GM23248 (cell line): ENCODE measurements at regions not wholly inside any gene's neighbourhood (a gene's known extent, or its start where the extent isn't known, plus 50 kb on each side); places are given as distances from the start of the nearest gene placed in this dataset.
"Not testable (repeated sequence)": the region's sequence is repeated elsewhere in the genome, so short reads cannot be mapped to it uniquely, and the experiment has no call there.

Experiments used
- DNase-seq: peaks from one replicate; pipeline ENCODE4 v3.0.0-alpha.2; 2015
- H2AFZ ChIP-seq: fragments of 200-600 bp; sonication (generic); 2 replicates; pipeline ENCODE4 v1.6.1; 2016; ENCODE audit warnings: antibody characterized with exemption
- H3F3A ChIP-seq: fragments of 200-600 bp; sonication (generic); 2 replicates; pipeline ENCODE4 v1.6.1; 2016; ENCODE audit warnings: mild to moderate bottlenecking, antibody characterized with exemption, mixed run types; ENCODE audit not compliant: insufficient read depth
- H3K27ac ChIP-seq: fragments of 200-600 bp; sonication (generic); 2 replicates; pipeline ENCODE4 v1.5.1; 2016; ENCODE audit warnings: mild to moderate bottlenecking
- H3K27me3 ChIP-seq: fragments of 200-600 bp; sonication (generic); replicated peaks from 2 replicates; pipeline ENCODE4 v1.6.1; 2016; ENCODE audit warnings: mild to moderate bottlenecking; ENCODE audit not compliant: insufficient read depth
- H3K36me3 ChIP-seq: fragments of 200-600 bp; sonication (generic); 2 replicates; pipeline ENCODE4 v1.6.1; 2016; ENCODE audit warnings: low read depth, mild to moderate bottlenecking
- H3K4me1 ChIP-seq: fragments of 200-600 bp; sonication (generic); 2 replicates; pipeline ENCODE4 v1.6.1; 2016; ENCODE audit warnings: mild to moderate bottlenecking; ENCODE audit not compliant: insufficient read depth
- H3K4me2 ChIP-seq: fragments of 200-600 bp; sonication (generic); one replicate; pipeline ENCODE4 v1.6.1; 2016; ENCODE audit warnings: mild to moderate bottlenecking; ENCODE audit not compliant: unreplicated experiment
- H3K4me3 ChIP-seq: fragments of 200-600 bp; sonication (generic); 2 replicates; pipeline ENCODE4 v1.5.1; 2016; ENCODE audit warnings: mild to moderate bottlenecking
- H3K79me2 ChIP-seq: fragments of 200-600 bp; sonication (generic); 2 replicates; pipeline ENCODE4 v1.6.1; 2016; ENCODE audit warnings: mild to moderate bottlenecking; ENCODE audit not compliant: insufficient read depth
- H3K9ac ChIP-seq: fragments of 200-600 bp; sonication (generic); 2 replicates; pipeline ENCODE4 v1.6.1; 2016; ENCODE audit warnings: mild to moderate bottlenecking
- H3K9me2 ChIP-seq: fragments of 200-600 bp; sonication (generic); 2 replicates; pipeline ENCODE4 v1.6.1; 2016; ENCODE audit warnings: mixed run types, mild to moderate bottlenecking, moderate library complexity; ENCODE audit not compliant: insufficient read depth
- H3K9me3 ChIP-seq: fragments of 200-600 bp; sonication (generic); one replicate; pipeline ENCODE4 v1.6.1; 2017; ENCODE audit warnings: low read depth
- H4K20me1 ChIP-seq: fragments of 200-600 bp; sonication (generic); 2 replicates; pipeline ENCODE4 v1.6.0; 2016; ENCODE audit not compliant: insufficient read depth
- EZH2 ChIP-seq: fragments of 200-600 bp; sonication (generic); IDR thresholded peaks from 2 replicates; pipeline ENCODE4 v1.6.1; 2018; ENCODE audit warnings: antibody characterized with exemption, mild to moderate bottlenecking; ENCODE audit not compliant: insufficient read depth, poor library complexity, severe bottlenecking
- EZH2phosphoT487 ChIP-seq: fragments of 200-600 bp; sonication (generic); IDR thresholded peaks from 2 replicates; pipeline ENCODE4 v1.6.1; 2018; ENCODE audit warnings: antibody characterized with exemption, moderate library complexity, mild to moderate bottlenecking, low read depth; ENCODE audit not compliant: insufficient read depth
- WGBS, 2 experiments: methylation state at CpG; one replicate each; pipeline ENCODE4 v1.1.6; 2015 to 2017; ENCODE audit warnings: low lambda C conversion rate in 2 of 2, low coverage in 1 of 2; ENCODE audit errors: missing lambda C conversion rate in 2 of 2; 5-methylcytosine and 5-hydroxymethylcytosine counted together
- in situ Hi-C: fragments of 300-500 bp; cut with MboI; formaldehyde crosslinking; loops from 2 replicates; pipeline ENCODE4 v1.15.0; 2020

DNA sequence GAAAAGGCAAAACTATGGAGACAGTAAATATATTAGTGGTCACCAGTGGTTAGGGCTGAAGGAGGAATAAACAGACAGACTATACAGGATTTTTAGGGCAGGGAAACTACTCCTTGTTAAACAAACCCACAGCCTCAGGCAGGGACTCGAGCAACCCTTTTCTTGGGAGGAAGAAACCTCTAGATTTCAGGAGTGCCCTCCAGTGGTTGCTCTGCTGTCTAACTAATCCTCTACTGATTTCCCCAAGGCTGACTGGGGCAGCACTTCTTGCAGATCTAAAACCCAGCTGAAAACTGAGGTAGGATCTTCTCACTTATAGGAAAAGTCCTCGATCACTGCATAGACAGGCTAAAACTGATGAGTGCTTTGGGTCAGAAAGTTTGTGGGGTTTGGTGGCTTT, 176.8 kb downstream of the ISOC1 start:
- H3K4me3 ChIP-seq = no peak overlapping the region
- H3K9ac ChIP-seq = no peak overlapping the region
- DNase-seq = no peak
- no peaks in the 10 kb centered on the region for H3K9me2 ChIP-seq
- H3K9me3 ChIP-seq = no peaks in the 10 kb centered on the region
- TF ChIP-seq EZH2phosphoT487 = no peak
- no peak for TF ChIP-seq EZH2
- H3K27me3 ChIP-seq = no peaks in the 10 kb centered on the region
- H3F3A ChIP-seq = no peaks in the 10 kb centered on the region
- H3K4me1 ChIP-seq = no peaks in the 10 kb centered on the region
- no peaks in the 10 kb centered on the region for H4K20me1 ChIP-seq
- H3K36me3 ChIP-seq = no peaks in the 10 kb centered on the region
- no peak overlapping the region for H3K4me2 ChIP-seq
- H3K79me2 ChIP-seq = no peaks in the 10 kb centered on the region
- 7 to 8% methylated on average over 2 of the region's 2 CpGs for WGBS, 2 experiments
- no peak overlapping the region for H2AFZ ChIP-seq
- no peak overlapping the region for H3K27ac ChIP-seq
- in situ Hi-C loops = no loop called here

DNA sequence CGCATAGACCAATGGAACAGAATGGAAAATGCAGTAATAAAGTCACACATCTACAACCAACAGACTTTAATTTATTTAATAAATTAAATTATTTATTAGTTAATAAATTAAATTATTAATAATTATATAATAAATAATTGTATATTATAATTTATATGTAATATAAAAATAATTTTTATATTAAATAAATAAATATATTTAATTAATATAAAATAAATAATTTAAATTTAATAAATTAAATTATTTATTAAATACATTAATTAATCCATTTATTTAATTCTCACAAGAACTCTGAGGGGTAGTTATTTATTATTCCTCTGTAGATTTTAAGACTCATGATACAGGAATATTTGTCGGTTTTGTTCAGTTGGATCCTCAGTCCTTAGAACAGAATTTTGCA, 176.1 kb upstream of the ADAMTS19 start:
- no peak for TF ChIP-seq EZH2
- TF ChIP-seq EZH2phosphoT487 = no peak
- H4K20me1 ChIP-seq = no peaks in the 10 kb centered on the region
- no peak for DNase-seq
- H3K27me3 ChIP-seq = no peaks in the 10 kb centered on the region
- WGBS, 2 experiments = 54 to 66% methylated on average over 2 of the region's 2 CpGs
- no peaks in the 10 kb centered on the region for H3K4me1 ChIP-seq
- H2AFZ ChIP-seq = no peak overlapping the region
- no peak overlapping the region for H3K9ac ChIP-seq
- no peak overlapping the region for H3K27ac ChIP-seq
- no peak overlapping the region for H3K4me2 ChIP-seq
- no peaks in the 10 kb centered on the region for H3K79me2 ChIP-seq
- H3K4me3 ChIP-seq = no peak overlapping the region
- H3K9me3 ChIP-seq = no peaks in the 10 kb centered on the region
- in situ Hi-C loops = no loop called here
- no peaks in the 10 kb centered on the region for H3K9me2 ChIP-seq
- H3K36me3 ChIP-seq = no peaks in the 10 kb centered on the region
- H3F3A ChIP-seq = no peaks in the 10 kb centered on the region

DNA sequence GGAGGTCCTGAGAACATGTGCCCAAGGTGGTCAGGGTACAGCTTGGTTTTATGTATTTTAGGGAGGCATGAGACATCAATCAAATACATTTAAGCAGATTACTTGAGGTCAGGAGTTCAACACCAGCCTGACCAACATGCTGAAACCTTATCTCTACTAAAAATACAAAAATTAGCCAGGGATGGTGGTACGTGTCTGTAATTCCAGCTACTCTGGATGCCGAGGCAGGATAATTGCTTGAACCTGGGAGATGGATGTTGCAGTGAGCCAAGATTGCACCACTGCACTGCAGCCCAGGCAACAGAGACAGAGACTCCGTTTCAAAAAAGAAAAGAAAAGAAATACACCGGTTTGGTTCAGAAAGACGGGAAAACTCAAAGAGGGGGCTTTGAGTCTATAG, 165.9 kb upstream of the ADAMTS19 start:
- WGBS, 2 experiments = 28% methylated on average over 5 of the region's 5 CpGs
- H3K4me2 ChIP-seq, in situ Hi-C loops: not testable (repeated sequence)

DNA sequence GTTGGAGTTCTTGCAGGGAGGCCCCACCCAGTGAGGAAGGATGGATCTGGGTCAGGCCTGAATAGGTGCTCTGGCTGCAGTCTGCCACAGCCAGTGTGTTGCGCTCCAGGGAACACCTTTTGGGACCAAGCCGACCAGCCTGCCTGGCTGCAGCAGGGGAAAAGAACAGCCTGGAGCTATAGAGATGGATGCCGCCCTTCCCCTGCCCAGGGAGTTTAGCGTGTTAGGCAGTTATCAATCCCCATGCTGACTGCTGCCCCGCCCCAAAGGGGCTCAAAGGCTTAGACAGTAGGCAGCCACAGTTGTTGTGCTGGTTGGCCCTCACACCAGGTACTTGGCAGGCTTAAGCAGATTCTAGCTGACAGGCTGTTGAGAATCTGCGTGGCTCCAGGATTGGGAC, 153.4 kb upstream of the ADAMTS19 start:
- in situ Hi-C loops = no loop called here
- Histone ChIP-seq H3K36me3 (no peaks in the 10 kb centered on the region), H3K4me3 (no peak overlapping the region), H3K4me1 (no peaks in the 10 kb centered on the region), H4K20me1 (no peaks in the 10 kb centered on the region), H3K9ac (no peak overlapping the region), H3K4me2 (no peak overlapping the region), H3K27me3 (no peaks in the 10 kb centered on the region), H3F3A (no peaks in the 10 kb centered on the region), H3K9me3 (no peaks in the 10 kb centered on the region), H3K9me2 (no peaks in the 10 kb centered on the region), H2AFZ (no peak overlapping the region), H3K79me2 (no peaks in the 10 kb centered on the region), H3K27ac (no peak overlapping the region)
- no peak for DNase-seq
- TF ChIP-seq EZH2phosphoT487 (no peak), EZH2 (no peak)
- 42 to 51% methylated on average over 6 of the region's 6 CpGs for WGBS, 2 experiments

More for the DNA sequence above, 165.9 kb upstream of the ADAMTS19 start:
- not testable (repeated sequence) for H3K9ac ChIP-seq, H3K36me3 ChIP-seq, H3K27ac ChIP-seq, H3K9me2 ChIP-seq, H3K79me2 ChIP-seq, H3K4me1 ChIP-seq, H3F3A ChIP-seq, DNase-seq, H3K27me3 ChIP-seq, H4K20me1 ChIP-seq, H2AFZ ChIP-seq, H3K9me3 ChIP-seq, H3K4me3 ChIP-seq

DNA sequence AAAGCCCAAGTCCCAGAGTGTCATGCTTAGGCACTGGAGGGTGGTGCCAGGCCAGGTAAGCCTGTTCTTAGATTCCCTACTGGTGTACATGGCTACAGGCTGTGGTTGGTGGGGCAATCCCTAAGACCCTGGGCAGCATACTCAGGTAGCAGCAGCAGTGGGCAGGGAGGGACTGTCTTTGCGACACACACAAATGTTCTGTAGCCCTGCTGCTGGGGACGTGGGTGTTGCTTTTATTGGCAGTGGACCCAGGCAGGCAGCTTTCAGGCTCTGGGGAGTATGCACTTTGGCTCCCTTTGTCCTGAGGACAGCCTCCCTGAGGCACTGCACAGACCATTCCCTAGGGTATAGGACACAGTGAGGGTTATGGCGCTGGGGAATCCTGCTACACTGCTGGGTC, 137.1 kb upstream of the ADAMTS19 start:
- H3K4me1 ChIP-seq = no peaks in the 10 kb centered on the region
- no peaks in the 10 kb centered on the region for H3F3A ChIP-seq
- H3K36me3 ChIP-seq = no peaks in the 10 kb centered on the region
- DNase-seq = no peak
- 25 to 30% methylated on average over 3 of the region's 3 CpGs for WGBS, 2 experiments
- no peak overlapping the region for H3K4me2 ChIP-seq
- no peaks in the 10 kb centered on the region for H3K79me2 ChIP-seq
- no peak overlapping the region for H2AFZ ChIP-seq
- no peaks in the 10 kb centered on the region for H3K9me2 ChIP-seq
- H3K4me3 ChIP-seq = no peak overlapping the region
- H3K9me3 ChIP-seq = no peaks in the 10 kb centered on the region
- no peak overlapping the region for H3K9ac ChIP-seq
- H4K20me1 ChIP-seq = no peaks in the 10 kb centered on the region
- TF ChIP-seq EZH2 (no peak), EZH2phosphoT487 (no peak)
- no peaks in the 10 kb centered on the region for H3K27me3 ChIP-seq
- no peak overlapping the region for H3K27ac ChIP-seq
- in situ Hi-C loops = no loop called here
